GM23338 (cell line): ENCODE measurements at regions not wholly inside any gene's neighbourhood (a gene's known extent, or its start where the extent isn't known, plus 50 kb on each side); places are given as distances from the start of the nearest gene placed in this dataset.

Experiments
- CREB1 ChIP-seq: fragments of 250-450 bp; sonication (Bioruptor Pico); IDR thresholded peaks from 2 replicates; pipeline ENCODE4 v1.5.0; 2020; ENCODE audit warnings: low read depth, mild to moderate bottlenecking, moderate library complexity
- CTCF ChIP-seq, 2 experiments: fragments of 200-600 bp in 1 of 2; sonication (generic) in 1 of 2; conservative IDR thresholded peaks; 2 replicates each; pipeline versions ENCODE4 v1.5.1 to v1.6.1; 2016 to 2017; ENCODE audit warnings: antibody characterized with exemption in 2 of 2, low read depth in 2 of 2, mild to moderate bottlenecking in 2 of 2, moderate library complexity in 1 of 2
- ETS1 ChIP-seq: IDR thresholded peaks from 2 replicates; pipeline ENCODE4 v1.6.1; 2016; ENCODE audit warnings: antibody characterized with exemption
- EZH2 ChIP-seq: fragments of 200-600 bp; sonication (generic); IDR thresholded peaks from one replicate; pipeline ENCODE4 v1.8.0; 2017; ENCODE audit warnings: antibody characterized with exemption, mild to moderate bottlenecking, low read depth; ENCODE audit not compliant: unreplicated experiment
- EZH2phosphoT487 ChIP-seq: fragments of 200-600 bp; sonication (generic); IDR thresholded peaks from one replicate; pipeline ENCODE4 v1.8.1; 2018; ENCODE audit warnings: antibody characterized with exemption; ENCODE audit not compliant: unreplicated experiment
- JUNB ChIP-seq: IDR thresholded peaks from one replicate; pipeline ENCODE4 v1.6.1; 2016; ENCODE audit warnings: antibody characterized with exemption; ENCODE audit not compliant: unreplicated experiment
- NANOG ChIP-seq: IDR thresholded peaks from 2 replicates; pipeline ENCODE4 v1.6.1; 2016; ENCODE audit warnings: antibody characterized with exemption, borderline replicate concordance
- POLR2AphosphoS5 ChIP-seq: IDR thresholded peaks from 2 replicates; pipeline ENCODE4 v1.6.1; 2016; ENCODE audit warnings: antibody characterized with exemption, low read depth
- REST ChIP-seq: IDR thresholded peaks from one replicate; pipeline ENCODE4 v1.6.1; 2018; ENCODE audit warnings: antibody characterized with exemption; ENCODE audit not compliant: unreplicated experiment
- STAT1 ChIP-seq: IDR thresholded peaks from one replicate; pipeline ENCODE4 v1.6.1; 2016; ENCODE audit warnings: antibody characterized with exemption; ENCODE audit not compliant: unreplicated experiment
- ZNF114 ChIP-seq: fragments of 250-450 bp; sonication (Bioruptor Pico); IDR thresholded peaks from 2 replicates; pipeline ENCODE4 v1.5.0; 2020; ENCODE audit warnings: mild to moderate bottlenecking, moderate library complexity
- ZNF331 ChIP-seq: fragments of 250-450 bp; sonication (Bioruptor Pico); IDR thresholded peaks from 2 replicates; pipeline ENCODE4 v1.5.0; 2020; ENCODE audit warnings: low read depth, mild to moderate bottlenecking, moderate library complexity

- TF ChIP-seq CTCF (conservative IDR thresholded peaks at IDR 0.05; ENCODE audit: low read depth in 2 of 2) (no peak), POLR2AphosphoS5 (no peak), EZH2 (no peak), REST (no peak), STAT1 (no peak), JUNB (no peak), ETS1 (no peak), EZH2phosphoT487 (no peak), CREB1 (CRISPR knock-in tag) (no peak), ZNF331 (CRISPR knock-in tag) (no peak), ZNF114 (CRISPR knock-in tag) (no peak), NANOG (no peak)
These were observed 1187.6 kb downstream of the RPA4 start for GRCh38 chrX:98071331-98071730.
